Type B pancreatic cell (in vitro differentiated cells): ENCODE measurements at regions not wholly inside any gene's neighbourhood (a gene's known extent, or its start where the extent isn't known, plus 50 kb on each side); places are given as distances from the start of the nearest gene placed in this dataset.

ENCODE experiments used
- DNase-seq: peaks from one replicate; pipeline ENCODE4 v3.0.0; 2021; ENCODE audit warnings: mixed read lengths; ENCODE audit not compliant: unreplicated experiment; ENCODE audit errors: extremely low spot score
- H3K27ac Mint-ChIP-seq: 2 replicates; pipeline ENCODE4 v1.8.0; 2021; ENCODE audit warnings: mild to moderate bottlenecking, mixed read lengths
- H3K27me3 Mint-ChIP-seq: 2 replicates; pipeline ENCODE4 v1.8.0; 2021; ENCODE audit warnings: mixed read lengths
- H3K36me3 Mint-ChIP-seq: 2 replicates; pipeline ENCODE4 v1.8.0; 2021; ENCODE audit warnings: mixed read lengths
- H3K4me1 Mint-ChIP-seq: one replicate; pipeline ENCODE4 v1.8.0; 2021; ENCODE audit warnings: mixed read lengths; ENCODE audit not compliant: unreplicated experiment
- H3K4me3 Mint-ChIP-seq: 2 replicates; pipeline ENCODE4 v1.8.0; 2021; ENCODE audit warnings: mild to moderate bottlenecking, mixed read lengths
- H3K9me3 Mint-ChIP-seq: 2 replicates; pipeline ENCODE4 v1.8.0; 2021; ENCODE audit warnings: mixed read lengths
- TF ChIP-seq, protein P1 (sequence below): fragments of 200-600 bp; sonication (generic); conservative IDR thresholded peaks from 2 replicates; pipeline ENCODE4 v1.5.0; 2021; ENCODE audit warnings: antibody characterized with exemption, mild to moderate bottlenecking

DNA sequence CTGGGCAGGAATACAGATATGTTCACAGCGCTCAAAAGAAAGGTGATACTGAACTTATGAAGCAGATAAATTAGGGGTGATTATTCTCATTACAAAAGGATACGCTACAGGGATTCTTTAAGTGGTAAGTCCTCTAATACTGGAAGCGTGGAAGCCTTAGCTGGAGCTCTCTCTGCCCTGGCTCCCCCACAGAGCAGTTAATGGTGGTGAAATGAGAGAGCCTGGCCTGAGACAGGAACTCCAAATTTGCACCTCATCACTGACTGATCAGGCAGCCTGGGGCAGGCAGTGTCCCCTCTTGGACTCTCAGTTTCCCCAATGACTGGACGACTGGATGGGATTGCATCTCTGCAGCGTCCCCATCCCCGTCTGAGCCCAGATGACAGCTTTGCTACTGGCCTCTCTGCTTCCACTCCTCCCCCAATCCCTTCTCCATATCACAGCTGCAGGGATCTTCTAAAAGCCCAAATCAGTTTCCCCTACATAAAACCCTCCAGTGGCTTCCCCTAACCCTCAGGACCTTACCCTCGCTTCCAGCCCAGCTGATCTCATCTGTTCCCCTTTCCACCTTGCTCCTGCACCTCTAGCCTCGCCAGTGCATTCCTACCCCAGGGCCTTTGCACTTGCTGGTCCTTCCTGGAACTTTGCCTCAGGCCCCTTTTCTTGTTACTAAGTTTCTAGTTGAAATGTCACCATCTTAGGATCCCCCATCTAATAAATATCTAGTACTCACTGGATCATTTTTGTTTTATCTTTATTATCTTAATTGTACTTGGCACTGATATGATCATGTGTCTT, 171.7 kb upstream of the LHX5 start:
- Mint-ChIP-seq H3K4me1 (peaks cover 3% of the 10 kb centered on the region), H3K27me3 (peaks cover 85% of the 10 kb centered on the region), H3K27ac (no peak overlapping the region), H3K4me3 (no peak overlapping the region), H3K36me3 (no peaks in the 10 kb centered on the region), H3K9me3 (no peaks in the 10 kb centered on the region)
- no peak for DNase-seq
- TF ChIP-seq, protein P1, sequence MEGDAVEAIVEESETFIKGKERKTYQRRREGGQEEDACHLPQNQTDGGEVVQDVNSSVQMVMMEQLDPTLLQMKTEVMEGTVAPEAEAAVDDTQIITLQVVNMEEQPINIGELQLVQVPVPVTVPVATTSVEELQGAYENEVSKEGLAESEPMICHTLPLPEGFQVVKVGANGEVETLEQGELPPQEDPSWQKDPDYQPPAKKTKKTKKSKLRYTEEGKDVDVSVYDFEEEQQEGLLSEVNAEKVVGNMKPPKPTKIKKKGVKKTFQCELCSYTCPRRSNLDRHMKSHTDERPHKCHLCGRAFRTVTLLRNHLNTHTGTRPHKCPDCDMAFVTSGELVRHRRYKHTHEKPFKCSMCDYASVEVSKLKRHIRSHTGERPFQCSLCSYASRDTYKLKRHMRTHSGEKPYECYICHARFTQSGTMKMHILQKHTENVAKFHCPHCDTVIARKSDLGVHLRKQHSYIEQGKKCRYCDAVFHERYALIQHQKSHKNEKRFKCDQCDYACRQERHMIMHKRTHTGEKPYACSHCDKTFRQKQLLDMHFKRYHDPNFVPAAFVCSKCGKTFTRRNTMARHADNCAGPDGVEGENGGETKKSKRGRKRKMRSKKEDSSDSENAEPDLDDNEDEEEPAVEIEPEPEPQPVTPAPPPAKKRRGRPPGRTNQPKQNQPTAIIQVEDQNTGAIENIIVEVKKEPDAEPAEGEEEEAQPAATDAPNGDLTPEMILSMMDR = no peak

DNA sequence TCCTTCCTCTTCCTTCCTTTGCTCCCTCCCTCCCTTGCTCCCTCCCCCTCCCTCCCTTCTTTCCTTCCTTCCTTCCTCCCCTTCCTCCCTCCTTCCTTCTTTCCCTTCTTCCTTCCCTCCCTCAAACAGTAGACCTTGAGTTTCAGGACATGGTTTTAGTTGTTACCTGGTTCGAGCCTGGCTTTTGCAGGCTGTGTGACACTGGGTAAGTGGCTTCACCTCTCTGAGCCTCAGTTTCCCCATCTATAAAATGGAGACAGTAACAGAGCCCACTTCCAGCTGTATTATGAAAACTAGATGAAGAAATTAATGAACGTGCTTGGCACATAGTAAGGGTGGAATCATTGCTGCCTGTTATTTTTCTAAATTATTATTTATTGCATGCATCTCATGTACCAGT, 171.0 kb upstream of the LHX5 start:
- Mint-ChIP-seq H3K27me3 (peaks cover 80% of the 10 kb centered on the region), H3K27ac (no peak overlapping the region), H3K36me3 (no peaks in the 10 kb centered on the region), H3K4me1 (peaks cover 3% of the 10 kb centered on the region), H3K4me3 (no peak overlapping the region), H3K9me3 (no peaks in the 10 kb centered on the region)
- no peak for DNase-seq
- TF ChIP-seq, protein P1 = no peak

DNA sequence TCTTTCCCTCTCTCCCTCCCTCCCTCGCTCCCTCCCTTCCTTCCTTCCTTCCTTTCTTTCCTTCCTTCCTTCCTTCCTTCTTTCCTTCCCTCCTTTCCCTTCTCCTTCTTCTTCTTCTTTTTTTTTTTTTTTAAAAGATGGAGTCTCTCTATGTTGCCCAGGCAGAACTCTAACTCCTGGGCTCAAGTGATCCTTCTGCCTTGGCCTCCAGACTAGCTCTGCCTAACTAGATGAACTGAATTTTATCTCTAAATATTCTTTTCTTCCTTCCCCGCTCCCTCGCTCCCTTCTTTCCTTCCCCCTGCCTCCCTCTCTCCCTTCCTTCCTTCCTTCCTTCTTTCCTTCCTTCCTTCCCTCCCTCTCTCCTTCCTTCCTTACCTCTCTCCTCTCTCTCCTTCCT, 170.5 kb upstream of the LHX5 start:
- no peak overlapping the region for H3K27ac Mint-ChIP-seq
- DNase-seq = no peak
- peaks cover 3% of the 10 kb centered on the region for H3K4me1 Mint-ChIP-seq
- peaks cover 80% of the 10 kb centered on the region for H3K27me3 Mint-ChIP-seq
- no peaks in the 10 kb centered on the region for H3K9me3 Mint-ChIP-seq
- no peak overlapping the region for H3K4me3 Mint-ChIP-seq
- H3K36me3 Mint-ChIP-seq = no peaks in the 10 kb centered on the region
- TF ChIP-seq, protein P1 = no peak

DNA sequence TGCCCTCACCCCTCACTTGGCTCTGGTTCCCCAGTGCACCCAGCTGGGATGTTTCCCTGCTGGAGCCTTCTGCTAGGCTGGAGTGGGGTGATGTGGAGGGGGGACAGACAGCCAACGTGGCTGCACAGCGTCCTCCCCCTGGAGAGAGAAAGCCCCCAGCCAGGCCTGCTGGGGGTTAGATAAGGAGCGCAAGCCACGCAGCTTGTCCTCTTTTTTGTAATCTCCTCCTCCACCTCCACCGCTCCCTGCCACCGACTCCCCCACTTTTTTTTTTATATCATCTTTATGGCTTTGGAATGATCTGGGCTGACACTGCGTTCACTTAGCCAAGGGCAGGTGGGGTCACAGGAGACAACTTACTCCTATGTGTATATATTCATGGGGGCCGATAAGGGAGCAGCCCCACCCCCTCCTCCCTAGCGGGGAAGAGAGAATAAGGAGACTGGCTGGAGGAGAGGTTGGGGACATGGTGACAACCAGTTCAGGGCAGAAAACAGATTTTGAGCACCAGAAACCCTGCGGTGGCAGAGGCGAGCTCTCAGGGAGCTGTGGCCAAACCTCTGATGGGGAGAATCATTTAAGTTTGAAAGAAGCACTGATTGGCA, 169.9 kb upstream of the LHX5 start:
- Mint-ChIP-seq H3K4me3 (no peak overlapping the region), H3K9me3 (no peaks in the 10 kb centered on the region), H3K36me3 (no peaks in the 10 kb centered on the region), H3K27ac (no peak overlapping the region), H3K4me1 (peaks cover 3% of the 10 kb centered on the region), H3K27me3 (peaks cover 76% of the 10 kb centered on the region)
- TF ChIP-seq, protein P1 = no peak
- no peak for DNase-seq

DNA sequence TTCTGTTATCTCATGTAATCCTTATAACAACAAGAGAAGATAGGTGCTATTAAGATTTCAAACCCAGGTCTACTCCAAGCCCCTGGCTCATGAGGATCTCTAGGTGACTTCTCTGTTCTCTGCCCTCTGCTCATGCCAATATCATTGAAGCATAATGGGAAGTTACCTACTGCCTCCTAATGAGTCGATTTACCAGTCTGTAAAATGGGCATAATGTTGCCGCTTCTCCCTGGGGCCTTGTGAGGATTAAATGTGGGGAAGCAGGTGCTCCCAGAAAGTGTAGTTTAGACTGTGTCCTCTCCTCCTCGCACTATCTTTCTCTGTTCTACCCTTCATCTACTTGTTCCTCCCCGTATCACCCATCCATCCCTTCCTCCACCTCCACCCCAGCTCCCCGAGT, 169.2 kb upstream of the LHX5 start:
- Mint-ChIP-seq H3K27me3 (peaks cover 76% of the 10 kb centered on the region), H3K4me3 (no peak overlapping the region)
- TF ChIP-seq, protein P1 = no peak

More for the DNA sequence above, 169.2 kb upstream of the LHX5 start:
- no peaks in the 10 kb centered on the region for H3K36me3 Mint-ChIP-seq
- no peak overlapping the region for H3K27ac Mint-ChIP-seq
- peaks cover 3% of the 10 kb centered on the region for H3K4me1 Mint-ChIP-seq
- no peaks in the 10 kb centered on the region for H3K9me3 Mint-ChIP-seq
- no peak for DNase-seq
